GM12872 (cell line): ENCODE measurements at regions not wholly inside any gene's neighbourhood (a gene's known extent, or its start where the extent isn't known, plus 50 kb on each side); places are given as distances from the start of the nearest gene placed in this dataset.

Experiments
- TF ChIP-seq, protein P1 (sequence below): IDR thresholded peaks from 3 replicates; pipeline ENCODE4 v1.5.1; 2011; ENCODE audit warnings: low read depth, mild to moderate bottlenecking, low read length, moderate library complexity; ENCODE audit not compliant: insufficient read depth

DNA sequence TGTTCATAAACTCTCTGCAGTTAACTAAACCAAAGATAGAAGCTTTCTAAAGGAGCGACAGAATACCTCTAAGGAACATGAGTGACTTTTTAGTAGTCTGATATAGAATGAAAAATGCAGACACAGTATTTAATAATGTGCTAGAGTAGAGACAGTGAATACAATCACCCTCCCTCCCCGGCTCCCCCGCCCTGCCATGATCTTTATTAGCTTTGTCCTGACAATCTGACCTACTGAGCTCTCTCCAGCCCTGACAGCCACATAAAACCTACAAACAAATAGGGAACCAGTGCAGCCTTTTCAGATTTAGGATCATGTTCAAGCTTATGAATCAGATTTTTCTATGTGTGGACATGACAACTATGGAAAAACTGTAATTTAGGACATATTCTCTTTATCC lies 777.6 kb upstream of the FANCL start:
- TF ChIP-seq, protein P1, sequence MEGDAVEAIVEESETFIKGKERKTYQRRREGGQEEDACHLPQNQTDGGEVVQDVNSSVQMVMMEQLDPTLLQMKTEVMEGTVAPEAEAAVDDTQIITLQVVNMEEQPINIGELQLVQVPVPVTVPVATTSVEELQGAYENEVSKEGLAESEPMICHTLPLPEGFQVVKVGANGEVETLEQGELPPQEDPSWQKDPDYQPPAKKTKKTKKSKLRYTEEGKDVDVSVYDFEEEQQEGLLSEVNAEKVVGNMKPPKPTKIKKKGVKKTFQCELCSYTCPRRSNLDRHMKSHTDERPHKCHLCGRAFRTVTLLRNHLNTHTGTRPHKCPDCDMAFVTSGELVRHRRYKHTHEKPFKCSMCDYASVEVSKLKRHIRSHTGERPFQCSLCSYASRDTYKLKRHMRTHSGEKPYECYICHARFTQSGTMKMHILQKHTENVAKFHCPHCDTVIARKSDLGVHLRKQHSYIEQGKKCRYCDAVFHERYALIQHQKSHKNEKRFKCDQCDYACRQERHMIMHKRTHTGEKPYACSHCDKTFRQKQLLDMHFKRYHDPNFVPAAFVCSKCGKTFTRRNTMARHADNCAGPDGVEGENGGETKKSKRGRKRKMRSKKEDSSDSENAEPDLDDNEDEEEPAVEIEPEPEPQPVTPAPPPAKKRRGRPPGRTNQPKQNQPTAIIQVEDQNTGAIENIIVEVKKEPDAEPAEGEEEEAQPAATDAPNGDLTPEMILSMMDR, result no peak

DNA sequence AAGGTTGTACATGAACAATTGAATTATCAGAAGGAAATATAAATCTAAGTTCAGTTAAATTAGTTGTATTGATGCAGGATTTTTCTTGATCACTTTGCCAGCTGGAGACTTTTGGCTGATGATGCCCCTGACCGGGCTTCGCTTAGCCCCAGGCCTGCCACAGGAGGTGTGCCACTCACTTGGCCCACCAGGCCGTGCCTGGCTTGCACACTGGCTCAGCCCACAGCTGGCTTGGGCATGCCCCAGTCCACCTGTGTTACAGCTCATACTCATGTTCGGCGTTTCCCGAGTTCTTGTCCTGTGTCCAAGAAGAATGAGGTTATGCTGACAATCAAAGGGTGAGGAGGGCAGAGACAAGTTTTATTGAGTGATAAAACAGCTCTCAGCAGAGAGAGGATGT lies 773.9 kb upstream of the FANCL start:
- TF ChIP-seq, protein P1, result no peak

DNA sequence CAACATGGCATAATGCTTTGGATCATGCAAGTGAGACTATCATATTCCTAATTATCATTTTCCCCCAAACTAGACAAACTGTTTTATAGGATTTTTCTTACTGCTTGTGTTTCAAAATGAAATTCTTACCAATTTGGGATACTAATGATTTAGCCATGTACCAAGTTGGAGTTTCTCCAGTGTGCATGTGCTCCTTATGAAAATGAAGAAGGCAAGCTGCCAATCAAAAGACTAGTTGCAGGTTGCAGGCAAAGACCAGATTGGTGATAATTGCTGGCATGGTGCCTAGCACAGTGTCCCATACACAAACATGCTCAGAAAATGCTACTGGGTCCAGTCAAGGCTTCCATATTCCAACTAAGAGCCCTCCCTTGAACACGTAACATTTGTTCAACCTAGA lies 771.8 kb upstream of the FANCL start:
- TF ChIP-seq, protein P1, result no peak

DNA sequence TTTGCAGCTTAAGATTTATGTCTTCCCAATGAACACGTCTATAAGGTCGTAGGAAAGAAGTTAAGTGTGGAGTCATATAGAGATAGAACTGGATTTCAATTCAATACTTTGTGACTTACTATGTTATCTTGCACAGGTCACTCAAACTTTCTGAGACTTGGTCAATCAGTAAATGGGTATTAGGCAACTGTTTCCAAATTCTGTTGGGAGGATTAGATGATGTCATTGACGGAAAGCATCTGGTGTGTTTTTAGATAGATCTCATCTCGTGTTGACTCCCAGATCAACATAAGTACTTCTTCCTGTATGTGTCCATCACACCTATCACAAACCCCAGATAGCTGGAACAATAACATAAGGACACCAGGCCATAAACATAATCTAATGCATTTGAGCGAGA lies 771.1 kb upstream of the FANCL start:
- TF ChIP-seq, protein P1, result no peak

DNA sequence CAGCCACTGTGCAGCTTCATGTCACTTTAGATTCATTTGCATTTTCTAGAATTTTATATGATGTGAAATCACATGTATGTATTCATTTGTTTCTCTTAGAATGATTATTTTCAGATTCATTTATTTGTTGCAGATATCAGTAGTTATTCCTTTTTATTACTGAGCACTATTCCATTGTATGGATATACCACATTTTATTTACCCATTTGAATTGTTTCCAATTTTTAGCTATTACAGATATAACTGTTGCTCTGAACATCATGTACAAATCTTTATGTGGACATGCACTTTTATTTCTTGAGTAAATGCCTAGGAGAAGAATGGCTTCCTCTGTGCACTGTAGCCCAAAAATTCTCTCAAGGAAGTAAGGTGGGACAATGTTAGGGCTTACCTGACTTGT lies 767.8 kb upstream of the FANCL start:
- TF ChIP-seq, protein P1, result no peak

DNA sequence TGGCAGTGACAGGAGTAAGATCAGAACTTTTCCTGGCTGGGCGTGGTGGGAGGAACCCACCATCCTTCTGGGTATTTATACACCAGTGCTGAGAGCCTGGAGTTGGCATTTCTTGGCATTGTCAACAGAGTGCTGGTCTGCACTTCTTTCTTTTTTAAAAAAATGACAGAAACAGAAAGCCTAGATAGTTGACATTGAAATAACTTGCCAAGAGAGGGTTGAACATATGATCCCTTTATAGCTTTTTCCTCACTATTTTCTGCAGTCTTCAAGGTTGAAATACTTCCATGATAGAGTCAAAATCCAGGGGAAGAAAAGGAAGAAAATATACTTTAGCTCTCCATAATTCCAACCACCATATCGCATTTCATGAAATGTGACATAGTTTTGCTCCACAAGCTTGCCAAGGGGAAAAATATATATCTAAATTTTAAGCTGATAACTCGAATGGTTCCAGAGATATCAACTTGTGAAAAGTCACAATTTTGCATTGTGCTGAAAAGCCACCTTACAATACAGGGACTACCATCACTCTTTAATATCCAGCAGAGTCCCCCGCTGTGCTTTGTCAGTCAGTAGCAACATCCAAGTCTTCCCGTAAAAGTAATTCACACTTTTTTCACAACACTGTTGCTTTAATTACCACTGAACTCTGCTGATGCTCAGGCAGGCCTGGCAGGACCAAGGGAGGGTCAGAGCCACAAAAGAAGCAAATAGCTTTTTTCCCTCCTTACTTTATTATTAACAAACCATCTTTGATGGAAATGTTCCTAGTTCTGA lies 764.9 kb upstream of the FANCL start:
- TF ChIP-seq, protein P1, result no peak

DNA sequence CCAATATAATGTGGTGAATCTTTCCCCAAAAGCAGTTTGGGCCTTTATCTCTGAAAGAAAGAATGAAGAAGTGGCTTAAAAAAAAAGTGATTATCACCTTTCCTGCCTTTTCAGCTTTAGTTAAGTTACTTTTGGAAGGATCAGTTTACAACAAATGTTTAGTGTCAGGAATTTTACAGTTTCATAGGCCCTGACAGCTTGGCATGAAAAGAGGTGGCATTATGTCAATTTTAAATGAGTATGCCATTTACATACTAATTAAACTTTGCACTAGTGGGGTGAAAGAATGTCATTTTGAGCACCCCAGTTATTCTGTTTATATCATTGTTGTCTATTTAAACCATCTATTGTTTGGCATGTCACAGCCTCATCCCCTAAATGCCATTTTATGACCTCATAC lies 763.5 kb upstream of the FANCL start:
- TF ChIP-seq, protein P1, result no peak
